NCI-H146 treated with DMSO at 0.1 percent for 48 hours (cell line): ENCODE measurements at regions not wholly inside any gene's neighbourhood (a gene's known extent, or its start where the extent isn't known, plus 50 kb on each side); places are given as distances from the start of the nearest gene placed in this dataset.
"Not testable (repeated sequence)": the region's sequence is repeated elsewhere in the genome, so short reads cannot be mapped to it uniquely, and the experiment has no call there.

Experiments
- DNase-seq: peaks from one replicate; lab custom pipeline; 2025; ENCODE audit not compliant: unreplicated experiment; lab: John Stamatoyannopoulos, UW

DNA sequence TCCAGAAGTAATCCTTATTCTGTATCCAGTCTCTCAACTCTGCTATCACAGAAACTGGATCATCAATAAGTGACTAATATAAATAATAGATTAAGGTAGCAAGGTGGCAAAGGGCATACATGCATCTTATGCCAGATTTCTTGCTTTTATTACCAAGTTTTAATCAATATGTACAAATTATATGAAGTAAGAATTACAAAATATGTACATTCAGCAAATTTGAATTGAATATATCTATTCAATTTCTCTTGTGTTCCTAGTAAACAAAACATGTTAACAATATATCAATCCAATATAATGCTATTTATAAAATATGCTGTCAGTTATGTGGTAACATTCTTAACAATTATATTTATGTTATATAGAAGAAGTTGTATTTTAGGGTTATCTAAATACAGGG lies 488.7 kb upstream of the COX7C start:
- DNase-seq = no peak

GRCh38 chr5:86137297-86137696 lies 480.4 kb upstream of the COX7C start:
- DNase-seq = no peak

DNA sequence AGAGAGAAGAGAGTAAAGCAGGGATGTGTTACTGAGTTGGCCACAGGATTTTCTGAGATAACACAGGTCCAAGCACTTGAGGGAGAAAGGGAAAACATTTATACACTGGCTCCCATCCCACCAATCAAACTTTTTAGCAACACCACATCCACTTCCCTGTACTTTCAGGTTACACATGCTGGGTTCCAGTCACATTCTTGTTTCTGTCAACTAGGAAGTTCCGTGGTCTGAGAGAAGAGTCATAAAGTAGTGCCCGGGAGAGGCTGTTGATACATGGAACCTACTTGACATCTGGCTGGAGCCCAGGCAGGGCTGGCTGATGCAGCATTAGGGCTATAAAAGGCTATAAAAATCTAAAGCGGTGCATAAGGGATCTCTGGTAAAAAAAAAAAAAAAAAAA lies 473.9 kb upstream of the COX7C start:
- no peak for DNase-seq

- DNase-seq = no peak
These were observed 464.7 kb upstream of the COX7C start for GRCh38 chr5:86152988-86153560.

DNA sequence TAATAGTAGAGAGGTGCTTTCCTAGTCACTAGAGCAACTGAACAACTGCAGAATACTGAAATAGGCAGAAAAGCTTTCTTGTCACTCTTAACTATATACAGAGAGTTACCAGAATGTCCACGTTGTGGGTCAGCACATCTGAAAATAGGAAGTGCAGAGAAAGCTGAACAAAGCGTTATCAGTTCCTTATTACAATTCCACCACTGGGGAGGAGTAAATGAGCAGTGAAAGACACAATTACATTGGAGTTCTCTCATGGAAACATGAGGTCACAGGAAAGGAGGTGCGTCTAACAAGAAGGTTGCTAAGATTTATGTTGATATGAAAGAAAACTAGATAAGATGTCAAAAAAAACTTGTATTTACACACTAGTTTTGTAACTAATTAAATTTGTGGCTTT lies 461.9 kb upstream of the COX7C start:
- no peak for DNase-seq

DNA sequence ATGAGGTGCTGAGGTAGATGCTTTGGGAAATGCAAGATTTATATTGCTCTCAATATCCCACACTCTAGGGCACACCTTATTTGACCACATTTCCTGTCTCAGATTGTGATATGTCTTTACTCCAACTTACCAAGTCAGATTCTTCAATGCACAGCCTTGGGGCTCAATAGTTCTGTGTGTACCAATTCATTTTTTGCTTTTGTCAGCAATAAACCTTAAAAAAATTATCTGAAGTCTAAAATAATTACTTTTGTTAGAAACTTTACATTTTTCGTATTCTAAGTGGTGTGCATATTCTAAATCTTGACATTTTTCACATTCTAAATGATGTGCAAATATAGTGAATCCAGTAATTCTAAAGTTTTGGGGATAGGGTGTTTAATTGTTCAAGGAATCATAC lies 447.5 kb upstream of the COX7C start:
- DNase-seq = no peak

DNA sequence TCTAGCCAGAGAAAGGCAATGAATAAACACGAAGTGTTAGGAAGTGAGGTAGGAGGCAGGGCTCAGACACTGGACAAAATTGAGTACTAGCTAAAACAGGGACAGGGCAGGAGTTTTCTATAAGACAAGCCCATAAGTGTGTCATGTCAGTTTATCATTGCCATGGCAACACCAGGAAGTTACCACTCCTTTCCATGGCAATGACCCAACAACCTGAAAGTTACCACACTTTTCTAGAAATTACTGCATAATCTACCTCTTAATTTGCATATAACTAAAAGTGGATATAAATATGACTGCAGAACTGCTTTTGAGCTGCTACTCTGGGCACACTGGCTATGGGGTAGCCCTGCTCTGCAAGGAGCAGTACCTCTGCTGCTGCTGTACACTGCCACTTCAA lies 442.5 kb upstream of the COX7C start:
- no peak for DNase-seq

DNA sequence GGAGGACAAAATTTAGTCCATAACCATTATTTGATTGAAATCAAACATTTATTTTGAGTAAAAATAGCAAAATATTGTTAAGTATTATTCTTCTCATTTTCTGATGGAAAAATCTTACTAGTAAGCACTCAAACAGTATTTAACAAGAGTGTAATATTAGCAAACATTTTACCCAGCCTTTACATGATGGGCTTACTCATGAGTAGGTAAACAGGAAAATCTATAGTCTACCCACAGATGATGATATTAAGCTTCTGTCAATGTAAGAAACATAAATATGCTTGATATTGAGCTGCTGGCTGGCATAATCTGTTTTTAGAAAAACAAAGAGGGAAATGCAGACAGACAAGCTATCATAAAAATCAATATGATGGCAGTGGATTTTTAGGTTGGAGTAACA lies 418.5 kb upstream of the COX7C start:
- no peak for DNase-seq

- DNase-seq = no peak
These were observed 389.6 kb upstream of the COX7C start for GRCh38 chr5:86228147-86228546.

GRCh38 chr5:86232246-86232645 lies 385.5 kb upstream of the COX7C start:
- no peak for DNase-seq

- DNase-seq = no peak
These were observed 373.6 kb upstream of the COX7C start for GRCh38 chr5:86244153-86244552.

GRCh38 chr5:86257871-86258270 lies 359.9 kb upstream of the COX7C start:
- DNase-seq = no peak

GRCh38 chr5:86284400-86285190 lies 333.1 kb upstream of the COX7C start:
- not testable (repeated sequence) for DNase-seq

DNA sequence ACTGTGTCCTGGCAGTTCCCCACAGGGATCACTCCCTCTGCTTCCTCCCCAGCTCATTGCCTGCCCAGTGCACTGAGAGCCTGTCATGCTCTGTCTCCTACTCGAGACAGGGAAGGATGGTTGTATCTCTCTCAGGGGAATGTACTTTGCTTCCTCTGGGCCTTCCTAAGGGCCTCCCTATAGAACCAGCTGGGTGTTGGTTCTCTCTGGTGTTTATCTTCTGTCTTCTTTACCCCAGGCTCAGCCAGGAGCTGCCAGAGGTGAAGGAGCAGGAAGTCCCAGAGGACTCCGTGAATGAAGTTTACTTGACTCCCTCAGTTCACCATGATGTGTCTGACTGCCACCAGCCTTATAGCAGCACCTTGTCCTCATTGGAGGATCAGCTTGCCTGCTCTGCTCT lies 330.3 kb upstream of the COX7C start:
- not testable (repeated sequence) for DNase-seq

- not testable (repeated sequence) for DNase-seq
These were observed 328.0 kb upstream of the COX7C start for GRCh38 chr5:86289786-86290185.

DNA sequence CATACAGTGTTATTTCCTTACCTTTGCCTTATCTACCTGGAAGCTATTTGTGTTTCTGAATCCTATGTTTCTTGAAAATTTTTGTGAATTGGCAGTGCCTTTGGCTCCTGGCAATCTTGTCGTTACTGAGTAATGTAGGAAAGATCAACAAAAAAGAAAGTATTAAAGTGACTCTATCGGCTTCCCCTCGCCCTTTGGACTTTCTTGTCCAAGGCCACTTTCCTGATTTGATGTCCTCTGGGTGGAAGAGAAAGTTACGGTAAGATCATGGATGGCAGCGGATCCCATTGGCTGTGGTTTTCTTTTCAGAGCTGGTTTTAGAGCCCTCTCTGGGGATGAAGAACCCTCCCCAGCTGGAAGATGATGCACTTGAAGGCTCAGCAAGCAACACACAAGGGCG lies 324.9 kb upstream of the COX7C start:
- not testable (repeated sequence) for DNase-seq

GRCh38 chr5:86302643-86303042 lies 315.1 kb upstream of the COX7C start:
- DNase-seq = not testable (repeated sequence)

DNA sequence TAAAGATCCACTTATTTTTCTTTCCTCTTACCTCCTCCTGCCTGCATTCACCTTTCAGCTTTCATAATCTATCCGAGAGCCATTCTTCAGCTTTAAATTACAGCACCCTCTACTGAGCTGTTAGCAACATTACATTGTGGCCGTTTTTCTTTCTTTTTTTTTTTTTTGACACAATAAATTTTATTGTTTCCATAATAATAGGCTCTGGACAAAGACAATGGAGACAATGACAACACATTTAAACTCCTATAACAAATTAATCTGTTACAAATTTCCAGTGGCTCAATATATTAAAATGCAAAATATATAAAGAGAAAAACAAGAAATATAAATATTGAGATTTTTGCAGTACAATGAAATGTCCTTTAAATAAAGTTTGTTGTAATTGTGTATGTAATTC lies 312.7 kb upstream of the COX7C start:
- DNase-seq = not testable (repeated sequence)

GRCh38 chr5:86314951-86315350 lies 302.8 kb upstream of the COX7C start:
- DNase-seq = no peak

- DNase-seq = no peak
These were observed 297.5 kb upstream of the COX7C start for GRCh38 chr5:86320266-86320665.

- no peak for DNase-seq
These were observed 288.4 kb upstream of the COX7C start for GRCh38 chr5:86329318-86329717.

DNA sequence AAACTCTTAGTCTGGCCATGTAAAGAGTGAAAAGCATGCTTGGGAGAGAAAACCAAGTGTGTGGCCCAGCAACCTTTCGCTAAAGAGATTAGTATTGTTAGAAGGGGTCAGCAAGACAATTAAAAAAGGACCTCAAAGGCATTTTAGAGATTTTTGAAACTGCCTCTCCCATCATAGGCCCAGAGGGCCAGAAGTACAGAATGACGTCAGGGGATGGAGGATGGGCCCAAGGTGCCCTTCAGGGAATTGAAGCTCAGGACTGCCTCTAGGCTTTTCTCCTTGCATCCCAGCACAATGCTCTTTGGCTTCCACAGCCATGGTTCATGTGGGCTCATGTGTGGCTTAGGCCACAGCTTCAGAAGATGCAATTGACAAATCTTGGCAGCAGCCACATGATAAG lies 287.0 kb upstream of the COX7C start:
- DNase-seq = no peak

- no peak for DNase-seq
These were observed 284.9 kb upstream of the COX7C start for GRCh38 chr5:86332851-86333250.
